ENCODE measurements at regions not wholly inside any gene's neighbourhood (a gene's known extent, or its start where the extent isn't known, plus 50 kb on each side); places are given as distances from the start of the nearest gene placed in this dataset.

DNA sequence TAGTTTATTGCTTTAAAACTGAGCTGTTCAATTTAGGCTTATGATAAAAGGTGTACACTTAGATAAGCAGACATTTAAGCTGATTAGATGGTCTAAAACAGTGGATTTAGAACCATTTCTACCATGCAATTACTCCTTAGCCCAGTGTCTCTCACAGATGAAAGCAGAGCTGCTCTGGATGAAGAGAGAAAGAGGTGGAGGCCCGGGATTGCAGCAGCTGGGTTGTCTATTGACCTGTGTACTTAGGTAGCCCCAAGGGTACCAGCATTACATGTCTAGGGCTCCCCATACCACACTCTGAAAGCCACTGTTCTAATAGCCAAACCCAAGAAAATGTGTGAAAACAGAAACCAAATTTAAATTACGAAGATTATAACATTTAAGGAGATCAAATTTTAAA lies 86.0 kb upstream of the GIMD1 start:
- no peak for TF ChIP-seq TAF1 (IDR thresholded peaks at IDR 0.05; ENCODE audit: borderline replicate concordance, low read depth, low read length)
- no peak for TF ChIP-seq TBL1XR1 (IDR thresholded peaks at IDR 0.05; ENCODE audit: low read depth, low read length)
- no peak for TF ChIP-seq MYB (IDR thresholded peaks at IDR 0.05; ENCODE audit: borderline replicate concordance, low read depth, low read length)
- TF ChIP-seq POLR2A (IDR thresholded peaks at IDR 0.05; ENCODE audit: low read depth, low read length), result no peak
- TF ChIP-seq POU2F2 (IDR thresholded peaks at IDR 0.05; ENCODE audit: borderline replicate concordance, low read depth, low read length), result no peak
- TF ChIP-seq SP1 (IDR thresholded peaks at IDR 0.05; ENCODE audit: low read depth, low read length), result no peak
- TF ChIP-seq, protein P1, sequence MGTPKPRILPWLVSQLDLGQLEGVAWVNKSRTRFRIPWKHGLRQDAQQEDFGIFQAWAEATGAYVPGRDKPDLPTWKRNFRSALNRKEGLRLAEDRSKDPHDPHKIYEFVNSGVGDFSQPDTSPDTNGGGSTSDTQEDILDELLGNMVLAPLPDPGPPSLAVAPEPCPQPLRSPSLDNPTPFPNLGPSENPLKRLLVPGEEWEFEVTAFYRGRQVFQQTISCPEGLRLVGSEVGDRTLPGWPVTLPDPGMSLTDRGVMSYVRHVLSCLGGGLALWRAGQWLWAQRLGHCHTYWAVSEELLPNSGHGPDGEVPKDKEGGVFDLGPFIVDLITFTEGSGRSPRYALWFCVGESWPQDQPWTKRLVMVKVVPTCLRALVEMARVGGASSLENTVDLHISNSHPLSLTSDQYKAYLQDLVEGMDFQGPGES (IDR thresholded peaks at IDR 0.05), result no peak
